Rectal smooth muscle tissue (tissue), 1 donor: ENCODE measurements at regions not wholly inside any gene's neighbourhood (a gene's known extent, or its start where the extent isn't known, plus 50 kb on each side); places are given as distances from the start of the nearest gene placed in this dataset.

Experiments used
- H3K27ac ChIP-seq: one replicate; pipeline ENCODE4 v1.7.0; 2013; ENCODE audit warnings: low read depth, low read length, inconsistent platforms
- H3K27me3 ChIP-seq: one replicate; pipeline ENCODE4 v1.7.0; 2013; ENCODE audit warnings: low read length; ENCODE audit not compliant: control insufficient read depth, insufficient read depth
- H3K36me3 ChIP-seq: one replicate; pipeline ENCODE4 v1.7.0; 2013; ENCODE audit warnings: low read length; ENCODE audit not compliant: control insufficient read depth, insufficient read depth
- H3K4me1 ChIP-seq: one replicate; pipeline ENCODE4 v1.7.0; 2013; ENCODE audit warnings: low read length; ENCODE audit not compliant: control insufficient read depth, insufficient read depth
- H3K4me3 ChIP-seq: one replicate; pipeline ENCODE4 v1.7.0; 2013; ENCODE audit warnings: low read length
- H3K9ac ChIP-seq: one replicate; pipeline ENCODE4 v1.7.0; 2013; ENCODE audit warnings: low read length

DNA sequence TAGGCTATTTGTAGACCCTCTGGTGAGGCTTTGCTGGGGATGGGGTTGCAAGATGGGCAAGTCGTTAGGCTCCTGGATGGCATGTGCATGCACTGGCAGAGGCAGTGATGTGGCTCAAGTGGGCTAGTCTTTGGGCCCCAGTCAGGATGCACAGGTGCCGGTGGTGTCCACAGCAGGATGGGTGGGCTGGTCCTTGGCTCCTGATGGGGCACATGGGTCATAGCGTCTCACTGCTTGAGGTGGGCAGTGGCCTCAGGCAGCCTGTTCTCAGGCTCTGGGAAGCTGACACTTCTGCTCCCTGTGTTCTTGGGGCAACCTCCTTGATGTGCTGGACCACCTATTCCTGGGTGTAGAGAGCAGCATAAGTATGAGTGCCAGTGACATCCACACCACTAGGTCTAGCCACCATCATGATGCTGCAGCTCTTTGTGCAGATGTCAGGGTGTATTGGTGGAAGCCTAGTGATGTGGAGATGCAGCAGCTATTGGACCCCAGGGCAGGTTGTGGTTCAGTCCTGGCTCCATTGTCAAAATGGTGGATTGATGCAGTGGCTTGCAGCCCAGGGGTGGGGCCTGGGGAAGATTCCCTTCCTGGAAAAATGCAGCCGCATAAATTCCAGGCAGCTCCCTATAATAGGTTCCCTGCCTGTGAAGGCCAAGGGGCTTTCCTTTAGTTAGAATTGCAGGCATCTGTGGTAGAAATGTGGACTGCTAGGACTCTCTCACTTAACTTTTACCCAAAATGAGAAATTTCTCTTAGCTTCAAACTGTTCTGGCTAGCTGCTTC is 742.5 kb upstream of the MDGA2 start:
- Histone ChIP-seq H3K27ac (no peak overlapping the region), H3K36me3 (no peaks in the 10 kb centered on the region), H3K27me3 (no peaks in the 10 kb centered on the region), H3K4me1 (no peaks in the 10 kb centered on the region), H3K4me3 (no peak overlapping the region), H3K9ac (no peak overlapping the region)

- no peaks in the 10 kb centered on the region for H3K27me3 ChIP-seq
- no peaks in the 10 kb centered on the region for H3K4me1 ChIP-seq
- no peak overlapping the region for H3K27ac ChIP-seq
- no peak overlapping the region for H3K4me3 ChIP-seq
- no peak overlapping the region for H3K9ac ChIP-seq
- H3K36me3 ChIP-seq: no peaks in the 10 kb centered on the region
These were observed 725.9 kb upstream of the MDGA2 start for GRCh38 chr14:48401321-48401720.

- no peak overlapping the region for H3K27ac ChIP-seq
- no peaks in the 10 kb centered on the region for H3K27me3 ChIP-seq
- no peaks in the 10 kb centered on the region for H3K4me1 ChIP-seq
- H3K9ac ChIP-seq: no peak overlapping the region
- H3K36me3 ChIP-seq: no peaks in the 10 kb centered on the region
- H3K4me3 ChIP-seq: no peak overlapping the region
These were observed 723.4 kb upstream of the MDGA2 start for GRCh38 chr14:48398675-48399282.

GRCh38 chr14:48391661-48392060 is 716.3 kb upstream of the MDGA2 start:
- no peak overlapping the region for H3K27ac ChIP-seq
- H3K27me3 ChIP-seq: no peaks in the 10 kb centered on the region
- H3K36me3 ChIP-seq: no peaks in the 10 kb centered on the region
- H3K4me1 ChIP-seq: no peaks in the 10 kb centered on the region
- no peak overlapping the region for H3K9ac ChIP-seq
- H3K4me3 ChIP-seq: no peak overlapping the region

GRCh38 chr14:48390346-48390745 is 714.9 kb upstream of the MDGA2 start:
- no peaks in the 10 kb centered on the region for H3K27me3 ChIP-seq
- H3K4me3 ChIP-seq: no peak overlapping the region
- no peaks in the 10 kb centered on the region for H3K36me3 ChIP-seq
- no peak overlapping the region for H3K9ac ChIP-seq
- H3K27ac ChIP-seq: no peak overlapping the region
- no peaks in the 10 kb centered on the region for H3K4me1 ChIP-seq

- no peak overlapping the region for H3K27ac ChIP-seq
- H3K27me3 ChIP-seq: no peaks in the 10 kb centered on the region
- H3K36me3 ChIP-seq: no peaks in the 10 kb centered on the region
- no peak overlapping the region for H3K4me3 ChIP-seq
- H3K9ac ChIP-seq: no peak overlapping the region
- no peaks in the 10 kb centered on the region for H3K4me1 ChIP-seq
These were observed 709.4 kb upstream of the MDGA2 start for GRCh38 chr14:48384821-48385220.

DNA sequence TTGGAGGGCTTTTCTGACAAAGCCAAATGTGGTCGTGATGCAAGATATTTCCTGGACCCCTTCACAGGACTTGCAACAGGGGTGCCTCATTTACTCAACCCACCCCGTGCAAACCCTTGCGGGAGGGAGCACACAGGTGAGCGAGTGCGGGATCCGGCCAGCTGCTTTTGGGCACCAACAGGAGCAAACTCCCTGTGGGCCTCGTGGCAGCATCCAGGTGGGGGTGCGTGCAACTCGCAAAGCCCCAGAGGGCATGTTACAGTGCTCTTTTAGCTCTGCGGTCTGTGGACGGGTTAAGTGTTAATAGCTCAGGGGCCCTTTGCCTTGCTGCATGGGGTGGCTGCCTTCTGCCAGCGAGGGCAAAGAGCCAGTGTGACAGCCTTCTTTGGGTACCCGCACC is 707.6 kb upstream of the MDGA2 start:
- no peak overlapping the region for H3K27ac ChIP-seq
- H3K4me3 ChIP-seq: no peak overlapping the region
- H3K9ac ChIP-seq: no peak overlapping the region
- no peaks in the 10 kb centered on the region for H3K4me1 ChIP-seq
- H3K27me3 ChIP-seq: no peaks in the 10 kb centered on the region
- H3K36me3 ChIP-seq: no peaks in the 10 kb centered on the region

DNA sequence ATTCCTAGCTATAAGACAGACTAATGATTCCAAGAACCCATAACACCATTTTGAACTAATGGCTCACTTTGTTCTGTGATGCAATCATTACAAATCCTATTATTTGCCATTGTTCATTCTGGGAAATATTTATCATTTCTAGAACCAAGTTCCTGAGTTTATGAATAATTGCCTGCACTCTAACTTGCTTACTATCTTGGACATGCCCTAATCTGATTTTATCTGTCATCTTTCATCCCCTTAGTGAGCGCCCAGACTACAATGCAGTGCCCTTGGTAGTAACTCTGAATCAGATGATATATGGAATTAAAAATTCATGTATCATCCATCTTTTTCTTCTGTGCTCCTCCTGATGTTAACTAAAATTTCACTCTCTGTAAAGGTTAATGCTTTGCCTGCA is 703.1 kb upstream of the MDGA2 start:
- H3K27me3 ChIP-seq: no peaks in the 10 kb centered on the region
- H3K4me3 ChIP-seq: no peak overlapping the region
- H3K4me1 ChIP-seq: no peaks in the 10 kb centered on the region
- H3K9ac ChIP-seq: no peak overlapping the region
- H3K27ac ChIP-seq: no peak overlapping the region
- no peaks in the 10 kb centered on the region for H3K36me3 ChIP-seq

DNA sequence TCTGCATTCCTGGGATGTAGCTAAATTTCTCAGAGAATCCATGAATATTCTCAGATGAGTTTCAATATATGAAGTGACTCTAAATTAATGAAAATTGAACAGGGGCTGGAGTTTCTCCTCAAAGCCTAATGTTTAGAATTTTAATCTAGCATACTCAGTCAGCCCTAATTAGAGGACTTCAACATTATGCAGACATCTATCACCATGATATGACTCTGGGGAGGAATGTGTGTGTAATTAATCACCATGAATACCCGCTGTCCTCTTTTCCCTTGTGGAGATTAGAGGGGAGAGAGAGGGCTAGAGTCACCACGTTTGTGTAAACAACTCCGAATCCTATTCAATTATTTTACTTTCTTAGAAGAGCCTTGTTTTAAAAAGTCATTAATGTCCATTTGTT is 698.6 kb upstream of the MDGA2 start:
- Histone ChIP-seq H3K9ac (no peak overlapping the region), H3K4me3 (no peak overlapping the region), H3K27me3 (no peaks in the 10 kb centered on the region), H3K36me3 (no peaks in the 10 kb centered on the region), H3K27ac (no peak overlapping the region), H3K4me1 (no peaks in the 10 kb centered on the region)

DNA sequence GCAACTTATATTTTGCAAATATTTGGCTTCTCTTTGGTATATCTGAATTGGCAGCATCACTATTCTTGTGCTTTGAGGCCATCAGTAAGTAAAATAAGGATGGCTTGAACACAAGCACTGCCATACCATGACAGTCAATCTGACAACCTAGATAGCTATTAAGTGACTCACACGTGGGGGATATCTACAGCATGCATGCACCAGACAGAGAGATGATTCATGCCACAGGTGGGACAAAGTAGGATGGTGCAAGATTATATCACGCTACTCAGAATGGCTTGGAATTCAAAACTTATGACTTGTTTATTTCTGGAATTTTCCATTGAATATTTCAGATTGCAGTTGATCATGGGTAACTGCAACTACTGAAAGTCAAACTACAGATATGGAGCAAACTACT is 675.6 kb upstream of the MDGA2 start:
- Histone ChIP-seq H3K27ac (no peak overlapping the region), H3K27me3 (no peaks in the 10 kb centered on the region), H3K36me3 (no peaks in the 10 kb centered on the region), H3K4me1 (no peaks in the 10 kb centered on the region), H3K9ac (no peak overlapping the region), H3K4me3 (no peak overlapping the region)

DNA sequence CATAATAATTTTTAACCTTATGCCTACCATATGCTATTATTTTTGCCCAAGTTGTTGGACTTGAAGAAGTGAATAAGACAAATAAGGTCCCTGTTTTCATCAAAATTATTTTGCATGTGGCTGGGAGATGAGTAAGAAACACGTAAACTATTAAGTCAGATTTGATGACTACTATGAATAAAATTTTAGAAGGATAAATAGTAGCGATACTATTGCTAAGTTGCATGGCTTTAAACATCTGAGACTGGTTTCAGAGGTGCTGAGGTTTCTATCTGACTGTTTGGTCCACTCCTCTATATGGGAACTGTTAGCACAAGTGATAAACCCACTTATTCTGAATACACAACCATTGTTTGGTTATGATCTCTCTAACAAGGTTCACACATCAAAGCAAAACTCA is 674.3 kb upstream of the MDGA2 start:
- Histone ChIP-seq H3K27me3 (no peaks in the 10 kb centered on the region), H3K36me3 (no peaks in the 10 kb centered on the region), H3K27ac (no peak overlapping the region), H3K4me3 (no peak overlapping the region), H3K9ac (no peak overlapping the region), H3K4me1 (no peaks in the 10 kb centered on the region)

DNA sequence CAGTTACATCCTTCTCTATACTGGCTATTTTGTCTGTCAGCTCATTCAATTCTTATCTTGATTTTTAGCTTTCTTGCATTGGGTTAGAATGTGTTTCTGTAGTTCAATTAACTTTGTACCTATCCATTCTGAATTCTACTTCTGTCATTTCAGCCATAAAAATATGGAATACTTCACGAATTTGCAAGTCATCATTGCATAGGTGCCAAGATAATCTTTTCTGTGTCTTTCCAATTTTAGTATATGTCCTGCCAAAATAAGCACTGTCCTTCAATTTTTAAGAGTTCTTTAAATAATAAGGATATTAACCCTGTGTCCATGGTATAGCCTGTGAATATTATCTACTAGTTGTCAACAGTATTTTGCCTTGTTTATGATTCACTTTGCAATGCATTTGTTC is 665.7 kb upstream of the MDGA2 start:
- H3K4me1 ChIP-seq: no peaks in the 10 kb centered on the region
- no peaks in the 10 kb centered on the region for H3K27me3 ChIP-seq
- no peak overlapping the region for H3K4me3 ChIP-seq

More for the DNA sequence above, 665.7 kb upstream of the MDGA2 start:
- no peak overlapping the region for H3K27ac ChIP-seq
- no peak overlapping the region for H3K9ac ChIP-seq
- no peaks in the 10 kb centered on the region for H3K36me3 ChIP-seq
